Endothelial cell of umbilical vein (primary cell): ENCODE measurements at regions not wholly inside any gene's neighbourhood (a gene's known extent, or its start where the extent isn't known, plus 50 kb on each side); places are given as distances from the start of the nearest gene placed in this dataset.

ENCODE experiments used
- BruUV-seq: library from RNA; stranded (reverse); fragments of 400-500 nt; replicated peaks from 2 replicates; lab custom pipeline; 2021; lab: Mats Ljungman, UMichigan
- CTCF ChIA-PET: fragments of 300-600, 350-600 bp; sonication (Branson Sonifier 250); formaldehyde crosslinking; loops from one replicate; lab custom pipeline; 2021; ENCODE audit warnings: antibody characterized with exemption, inconsistent platforms; lab: Charles Lee
- POLR2A ChIA-PET: fragments of 300-600, 350-600 bp; sonication (Branson Sonifier 250); formaldehyde crosslinking; loops from one replicate; lab custom pipeline; 2021; ENCODE audit warnings: antibody characterized with exemption, inconsistent platforms; lab: Charles Lee
- DNase-seq: peaks from one replicate; pipeline ENCODE4 v3.0.0-alpha.2; 2011; ENCODE audit warnings: low read depth, low spot score
- FAIRE-seq: peaks from 2 replicates; lab custom pipeline; 2011; peaks lifted over from hg19 to GRCh38; lab: Jason Lieb, UNC
- H2AFZ ChIP-seq: 2 replicates; pipeline ENCODE4 v1.6.0; 2012; ENCODE audit warnings: low read depth, low read length, control low read depth, inconsistent platforms
- H3K27ac ChIP-seq: 2 replicates; pipeline ENCODE4 v1.5.1; 2011; ENCODE audit warnings: low read depth, mild to moderate bottlenecking, control low read depth, low read length, moderate library complexity; ENCODE audit not compliant: insufficient read depth
- H3K27me3 ChIP-seq, 2 experiments: 2 replicates each; pipeline versions ENCODE4 v1.6.0 to v1.6.1; 2011; ENCODE audit warnings: low read length in 2 of 2, mixed read lengths in 1 of 2; ENCODE audit not compliant: control insufficient read depth in 2 of 2, insufficient read depth in 2 of 2
- H3K36me3 ChIP-seq, 2 experiments: 2 replicates in 1 of 2; 3 replicates in 1 of 2; pipeline ENCODE4 v1.5.1; 2011; ENCODE audit warnings: low read length in 2 of 2, mild to moderate bottlenecking in 1 of 2, moderate library complexity in 1 of 2; ENCODE audit not compliant: control insufficient read depth in 2 of 2, insufficient read depth in 2 of 2; ENCODE audit errors: extremely low read depth in 1 of 2
- H3K4me1 ChIP-seq: 3 replicates; pipeline ENCODE4 v1.5.1; 2011; ENCODE audit warnings: mild to moderate bottlenecking, low read length; ENCODE audit not compliant: control insufficient read depth, insufficient read depth; ENCODE audit errors: extremely low read depth
- H3K4me2 ChIP-seq: 2 replicates; pipeline ENCODE4 v1.6.1; 2011; ENCODE audit warnings: low read length, control low read depth, mixed read lengths; ENCODE audit not compliant: insufficient read depth
- H3K4me3 ChIP-seq, 3 experiments: fragments of 200-600 bp in 1 of 3; sonication (generic), shearing (Covaris generic) in 1 of 3; replicated peaks in 1 of 3; 2 replicates each; pipeline ENCODE4 v1.5.1; 2011 to 2016; ENCODE audit warnings: control low read depth in 3 of 3, low read length in 3 of 3, mild to moderate bottlenecking in 2 of 3, inconsistent platforms in 1 of 3, low read depth in 1 of 3, moderate library complexity in 1 of 3; ENCODE audit not compliant: insufficient read depth in 1 of 3
- H3K79me2 ChIP-seq: 2 replicates; pipeline ENCODE4 v1.6.0; 2012; ENCODE audit warnings: low read length, inconsistent platforms; ENCODE audit not compliant: control insufficient read depth, insufficient read depth
- H3K9ac ChIP-seq: replicated peaks from 2 replicates; pipeline ENCODE3; 2011; ENCODE audit warnings: low read length, control low read depth; ENCODE audit not compliant: insufficient read depth; ENCODE audit errors: extremely low read depth
- H3K9me1 ChIP-seq: replicated peaks from 3 replicates; pipeline ENCODE4 v1.6.0; 2011; ENCODE audit warnings: mild to moderate bottlenecking, low read length; ENCODE audit not compliant: control insufficient read depth, insufficient read depth; ENCODE audit errors: extremely low read depth
- H3K9me3 ChIP-seq: replicated peaks from 2 replicates; pipeline ENCODE4 v1.5.1; 2012; ENCODE audit warnings: low read length, inconsistent platforms; ENCODE audit not compliant: control insufficient read depth, insufficient read depth
- H4K20me1 ChIP-seq: replicated peaks from 2 replicates; pipeline ENCODE3; 2011; ENCODE audit warnings: mild to moderate bottlenecking, low read length; ENCODE audit not compliant: control insufficient read depth, insufficient read depth; ENCODE audit errors: extremely low read depth
- EZH2 ChIP-seq: IDR thresholded peaks from 2 replicates; pipeline ENCODE4 v1.6.1; 2012; ENCODE audit warnings: borderline replicate concordance, low read depth, mild to moderate bottlenecking, moderate library complexity, low read length, inconsistent platforms; ENCODE audit not compliant: severe bottlenecking
- FOS ChIP-seq: IDR thresholded peaks from 2 replicates; pipeline ENCODE4 v1.6.1; 2011; ENCODE audit warnings: mild to moderate bottlenecking, low read length, moderate library complexity, borderline replicate concordance; ENCODE audit not compliant: insufficient read depth
- GATA2 ChIP-seq: IDR thresholded peaks from 2 replicates; pipeline ENCODE4 v1.7.0; 2011; ENCODE audit warnings: low read depth, mild to moderate bottlenecking, moderate library complexity, mixed read lengths, low read length; ENCODE audit not compliant: insufficient read length, insufficient read depth
- JUN ChIP-seq: IDR thresholded peaks from 2 replicates; pipeline ENCODE4 v1.6.1; 2011; ENCODE audit warnings: borderline replicate concordance, low read depth; ENCODE audit not compliant: insufficient read length, insufficient read depth
- MYC ChIP-seq: IDR thresholded peaks from one replicate; pipeline ENCODE4 v1.6.1; 2011; ENCODE audit warnings: mild to moderate bottlenecking, low read depth, low read length
- POLR2A ChIP-seq: IDR thresholded peaks from 2 replicates; pipeline ENCODE4 v1.6.1; 2012; ENCODE audit warnings: low read depth, mild to moderate bottlenecking, control low read depth, low read length
- POLR2AphosphoS5 ChIP-seq: IDR thresholded peaks from 2 replicates; pipeline ENCODE4 v1.6.1; 2012; ENCODE audit warnings: low read depth, mild to moderate bottlenecking, control low read depth, low read length, moderate library complexity; ENCODE audit not compliant: insufficient read depth
- dilution Hi-C: fragments of 300-500 bp; cut with MboI; formaldehyde crosslinking; loops from one replicate; pipeline ENCODE4 v1.15.0; 2019; ENCODE audit warnings: low sequenced_read_pairs; ENCODE audit not compliant: extremely low pct_ligation_motif_present
- intact Hi-C: fragments of 100-400 bp; cut with micrococcal nuclease; formaldehyde crosslinking; loops from one replicate; pipeline ENCODE4 v1.10.0; 2022
- TF ChIP-seq, protein P1 (sequence below): IDR thresholded peaks from 2 replicates; pipeline ENCODE4 v1.6.1; 2011; ENCODE audit not compliant: insufficient read depth, insufficient read length
- TF ChIP-seq, protein P2 (sequence below), 2 donors: IDR thresholded peaks; 1 replicate in 1 of 2; 2 replicates in 1 of 2; pipeline ENCODE4 v1.5.1; 2011; ENCODE audit warnings: low read length in 2 of 2, mild to moderate bottlenecking in 2 of 2, moderate library complexity in 2 of 2, control low read depth in 1 of 2, inconsistent platforms in 1 of 2, low read depth in 1 of 2; ENCODE audit not compliant: insufficient read depth in 1 of 2; ENCODE audit errors: extremely low read depth in 1 of 2

DNA sequence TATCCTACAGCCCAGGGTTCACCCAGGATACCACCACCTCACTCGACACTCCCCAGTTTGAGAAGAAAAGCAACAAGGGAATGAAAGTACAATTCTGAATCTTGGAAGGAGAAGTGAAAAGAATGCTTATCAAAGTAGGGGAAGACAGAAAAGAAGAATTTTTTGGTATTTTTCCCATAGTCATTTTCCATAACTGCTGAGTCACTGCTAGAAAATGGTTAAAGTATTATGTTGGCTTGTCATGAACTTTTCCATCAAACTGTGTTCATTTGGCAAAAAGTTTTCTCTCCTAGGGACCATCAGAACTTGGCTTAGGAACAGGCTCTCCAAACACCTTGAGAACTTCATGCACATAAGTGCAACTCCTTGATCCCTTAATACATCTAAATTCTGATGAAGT lies 192.0 kb downstream of the BCL11A start:
- Histone ChIP-seq H3K9ac (no peak overlapping the region), H3K36me3 (no peaks in the 10 kb centered on the region), H3K4me2 (no peak overlapping the region), H2AFZ (no peak overlapping the region), H3K4me3 (no peak overlapping the region), H3K27ac (no peak overlapping the region), H3K27me3 (no peaks in the 10 kb centered on the region), H3K4me1 (no peaks in the 10 kb centered on the region), H4K20me1 (no peaks in the 10 kb centered on the region), H3K79me2 (no peaks in the 10 kb centered on the region), H3K9me3 (peaks cover 6% of the 10 kb centered on the region), H3K9me1 (no peaks in the 10 kb centered on the region)
- no peak for TF ChIP-seq MYC
- TF ChIP-seq FOS, result no peak
- no peak for TF ChIP-seq JUN
- no peak for TF ChIP-seq GATA2
- TF ChIP-seq EZH2, result no peak
- TF ChIP-seq, protein P1, sequence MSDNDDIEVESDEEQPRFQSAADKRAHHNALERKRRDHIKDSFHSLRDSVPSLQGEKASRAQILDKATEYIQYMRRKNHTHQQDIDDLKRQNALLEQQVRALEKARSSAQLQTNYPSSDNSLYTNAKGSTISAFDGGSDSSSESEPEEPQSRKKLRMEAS, result no peak
- TF ChIP-seq POLR2AphosphoS5, result no peak
- TF ChIP-seq POLR2A, result no peak
- TF ChIP-seq, protein P2, sequence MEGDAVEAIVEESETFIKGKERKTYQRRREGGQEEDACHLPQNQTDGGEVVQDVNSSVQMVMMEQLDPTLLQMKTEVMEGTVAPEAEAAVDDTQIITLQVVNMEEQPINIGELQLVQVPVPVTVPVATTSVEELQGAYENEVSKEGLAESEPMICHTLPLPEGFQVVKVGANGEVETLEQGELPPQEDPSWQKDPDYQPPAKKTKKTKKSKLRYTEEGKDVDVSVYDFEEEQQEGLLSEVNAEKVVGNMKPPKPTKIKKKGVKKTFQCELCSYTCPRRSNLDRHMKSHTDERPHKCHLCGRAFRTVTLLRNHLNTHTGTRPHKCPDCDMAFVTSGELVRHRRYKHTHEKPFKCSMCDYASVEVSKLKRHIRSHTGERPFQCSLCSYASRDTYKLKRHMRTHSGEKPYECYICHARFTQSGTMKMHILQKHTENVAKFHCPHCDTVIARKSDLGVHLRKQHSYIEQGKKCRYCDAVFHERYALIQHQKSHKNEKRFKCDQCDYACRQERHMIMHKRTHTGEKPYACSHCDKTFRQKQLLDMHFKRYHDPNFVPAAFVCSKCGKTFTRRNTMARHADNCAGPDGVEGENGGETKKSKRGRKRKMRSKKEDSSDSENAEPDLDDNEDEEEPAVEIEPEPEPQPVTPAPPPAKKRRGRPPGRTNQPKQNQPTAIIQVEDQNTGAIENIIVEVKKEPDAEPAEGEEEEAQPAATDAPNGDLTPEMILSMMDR (IDR thresholded peaks at IDR 0.05; ENCODE audit: extremely low read depth in 1 of 2, insufficient read depth in 1 of 2, low read depth in 1 of 2, low read length in 2 of 2), result no peak
- CTCF ChIA-PET, result no interaction called here
- FAIRE-seq, result no peak
- dilution Hi-C loops, result no loop called here
- no peak for DNase-seq
- BruUV-seq, result no TSS peak
- POLR2A ChIA-PET, result no interaction called here
- intact Hi-C loops, result no loop called here
